MM.1S (cell line): ENCODE measurements at regions not wholly inside any gene's neighbourhood (a gene's known extent, or its start where the extent isn't known, plus 50 kb on each side); places are given as distances from the start of the nearest gene placed in this dataset.

Experiments
- DNase-seq: peaks from one replicate; pipeline ENCODE4 v3.0.0-alpha.2; 2015
- H2AFZ ChIP-seq: fragments of 300-600 bp; sonication (generic); 2 replicates; pipeline ENCODE4 v1.6.0; 2016; ENCODE audit warnings: antibody characterized with exemption, low read length
- H3F3A ChIP-seq: fragments of 300-600 bp; sonication (generic); 2 replicates; pipeline ENCODE4 v1.6.1; 2016; ENCODE audit warnings: mild to moderate bottlenecking, antibody characterized with exemption, low read length, moderate library complexity, mixed read lengths; ENCODE audit not compliant: insufficient read depth
- H3K27ac ChIP-seq: fragments of 300-600 bp; sonication (generic); 2 replicates; pipeline ENCODE4 v1.5.1; 2016; ENCODE audit warnings: mild to moderate bottlenecking, low read length
- H3K27me3 ChIP-seq: fragments of 300-600 bp; sonication (generic); replicated peaks from 2 replicates; pipeline ENCODE4 v1.6.0; 2016; ENCODE audit warnings: low read length; ENCODE audit not compliant: insufficient read depth
- H3K36me3 ChIP-seq: fragments of 300-600 bp; sonication (generic); replicated peaks from 2 replicates; pipeline ENCODE4 v1.6.1; 2016; ENCODE audit warnings: mild to moderate bottlenecking, low read length, mixed read lengths; ENCODE audit not compliant: insufficient read depth
- H3K4me1 ChIP-seq: fragments of 300-600 bp; sonication (generic); 2 replicates; pipeline ENCODE4 v1.6.1; 2016; ENCODE audit warnings: low read length, mixed read lengths
- H3K4me2 ChIP-seq: fragments of 300-600 bp; sonication (generic); 2 replicates; pipeline ENCODE4 v1.6.0; 2016; ENCODE audit warnings: low read depth, low read length
- H3K4me3 ChIP-seq: fragments of 300-600 bp; sonication (generic); 2 replicates; pipeline ENCODE4 v1.5.1; 2016; ENCODE audit warnings: low read length, mixed read lengths
- H3K79me2 ChIP-seq: fragments of 300-600 bp; sonication (generic); 2 replicates; pipeline ENCODE4 v1.6.1; 2016; ENCODE audit warnings: mixed run types, low read length, mixed read lengths
- H3K9ac ChIP-seq: fragments of 300-600 bp; sonication (generic); 2 replicates; pipeline ENCODE4 v1.6.1; 2016; ENCODE audit warnings: low read length, mixed read lengths
- H3K9me2 ChIP-seq: fragments of 300-600 bp; sonication (generic); replicated peaks from 2 replicates; pipeline ENCODE4 v1.6.1; 2016; ENCODE audit warnings: mild to moderate bottlenecking, low read length, mixed read lengths; ENCODE audit not compliant: insufficient read depth
- H3K9me3 ChIP-seq: fragments of 300-600 bp; sonication (generic); replicated peaks from 2 replicates; pipeline ENCODE4 v1.6.1; 2016; ENCODE audit warnings: mild to moderate bottlenecking, low read length, mixed read lengths; ENCODE audit not compliant: insufficient read depth
- H4K20me1 ChIP-seq: fragments of 300-600 bp; sonication (generic); 2 replicates; pipeline ENCODE4 v1.6.1; 2016; ENCODE audit warnings: mild to moderate bottlenecking, low read length, moderate library complexity, mixed read lengths; ENCODE audit not compliant: insufficient read depth
- EZH2 ChIP-seq: fragments of 300-600 bp; sonication (generic); optimal IDR thresholded peaks from 2 replicates; pipeline ENCODE3; 2017; ENCODE audit warnings: low read depth, mild to moderate bottlenecking, antibody characterized with exemption, low read length, mixed read lengths
- EZH2phosphoT487 ChIP-seq: fragments of 300-600 bp; sonication (generic); IDR thresholded peaks from 2 replicates; pipeline ENCODE4 v1.6.1; 2018; ENCODE audit warnings: antibody characterized with exemption, low read length
- TF ChIP-seq, protein P1 (sequence below): fragments of 300-600 bp; sonication (generic); IDR thresholded peaks from 2 replicates; pipeline ENCODE4 v1.5.1; 2016; ENCODE audit warnings: antibody characterized with exemption, low read length, mixed read lengths

DNA sequence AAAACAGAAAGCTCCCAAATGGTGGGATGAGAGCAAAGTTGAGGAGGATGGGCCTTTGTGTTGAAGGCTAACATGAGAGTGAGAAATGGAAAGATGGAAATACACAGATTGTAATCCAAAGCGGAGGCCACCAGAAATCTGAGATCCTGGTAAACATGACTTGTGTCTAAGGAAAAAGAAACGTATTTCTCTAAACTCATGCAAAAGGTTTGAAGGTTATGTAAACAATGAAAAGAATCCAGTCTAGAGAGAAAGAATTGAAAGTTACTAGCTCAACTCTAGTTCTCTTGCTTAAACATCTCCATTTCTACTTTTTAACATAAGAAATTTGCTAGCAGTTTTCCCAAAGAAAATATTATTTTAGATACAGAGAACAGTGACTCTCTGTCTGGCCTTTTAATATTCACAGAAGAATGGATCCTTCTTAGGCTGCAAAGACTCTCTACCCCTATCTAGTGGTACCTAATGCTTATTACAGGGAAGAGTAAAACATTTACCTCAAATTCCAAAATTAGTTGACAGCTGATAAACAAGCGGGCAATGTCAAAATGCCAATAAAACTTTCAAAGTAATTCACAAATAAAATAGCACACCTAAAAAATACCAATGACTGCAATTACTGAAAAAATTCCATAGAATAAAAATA lies 75.8 kb upstream of the SOX5 start:
- Histone ChIP-seq H3K9ac (no peak overlapping the region), H3K9me2 (no peaks in the 10 kb centered on the region), H3K36me3 (no peaks in the 10 kb centered on the region), H3K9me3 (no peaks in the 10 kb centered on the region), H3K79me2 (no peaks in the 10 kb centered on the region), H3K4me3 (no peak overlapping the region), H2AFZ (no peak overlapping the region), H3K4me2 (no peak overlapping the region), H3K4me1 (no peaks in the 10 kb centered on the region), H4K20me1 (no peaks in the 10 kb centered on the region), H3K27ac (no peak overlapping the region), H3F3A (no peaks in the 10 kb centered on the region), H3K27me3 (no peaks in the 10 kb centered on the region)
- DNase-seq = peak; percentile 7
- TF ChIP-seq EZH2 (no peak), EZH2phosphoT487 (no peak)
- TF ChIP-seq, protein P1, sequence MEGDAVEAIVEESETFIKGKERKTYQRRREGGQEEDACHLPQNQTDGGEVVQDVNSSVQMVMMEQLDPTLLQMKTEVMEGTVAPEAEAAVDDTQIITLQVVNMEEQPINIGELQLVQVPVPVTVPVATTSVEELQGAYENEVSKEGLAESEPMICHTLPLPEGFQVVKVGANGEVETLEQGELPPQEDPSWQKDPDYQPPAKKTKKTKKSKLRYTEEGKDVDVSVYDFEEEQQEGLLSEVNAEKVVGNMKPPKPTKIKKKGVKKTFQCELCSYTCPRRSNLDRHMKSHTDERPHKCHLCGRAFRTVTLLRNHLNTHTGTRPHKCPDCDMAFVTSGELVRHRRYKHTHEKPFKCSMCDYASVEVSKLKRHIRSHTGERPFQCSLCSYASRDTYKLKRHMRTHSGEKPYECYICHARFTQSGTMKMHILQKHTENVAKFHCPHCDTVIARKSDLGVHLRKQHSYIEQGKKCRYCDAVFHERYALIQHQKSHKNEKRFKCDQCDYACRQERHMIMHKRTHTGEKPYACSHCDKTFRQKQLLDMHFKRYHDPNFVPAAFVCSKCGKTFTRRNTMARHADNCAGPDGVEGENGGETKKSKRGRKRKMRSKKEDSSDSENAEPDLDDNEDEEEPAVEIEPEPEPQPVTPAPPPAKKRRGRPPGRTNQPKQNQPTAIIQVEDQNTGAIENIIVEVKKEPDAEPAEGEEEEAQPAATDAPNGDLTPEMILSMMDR = peak; percentile 52

DNA sequence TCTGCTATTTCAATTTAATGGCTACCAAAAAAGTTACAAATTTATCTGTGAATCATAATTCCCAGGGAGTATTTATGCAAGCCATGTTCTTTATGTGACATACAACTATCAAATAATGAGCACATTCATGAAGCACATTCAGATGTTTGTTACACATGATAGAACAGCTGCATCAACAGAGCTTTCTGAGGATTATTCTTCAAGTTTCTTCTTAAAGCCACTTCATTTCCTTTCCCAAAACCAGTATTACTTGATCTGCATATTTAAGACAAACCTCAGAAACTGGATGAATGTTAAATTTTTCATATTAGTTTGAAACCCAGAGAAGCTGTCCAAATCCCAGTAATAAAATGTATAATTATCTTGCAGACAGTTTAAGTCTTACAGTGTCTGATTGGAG lies 73.6 kb upstream of the SOX5 start:
- H3K27ac ChIP-seq = no peak overlapping the region
- no peak overlapping the region for H2AFZ ChIP-seq
- DNase-seq = no peak
- no peaks in the 10 kb centered on the region for H3K9me2 ChIP-seq
- no peaks in the 10 kb centered on the region for H3K9me3 ChIP-seq
- no peak overlapping the region for H3K9ac ChIP-seq
- no peaks in the 10 kb centered on the region for H3K4me1 ChIP-seq
- no peaks in the 10 kb centered on the region for H4K20me1 ChIP-seq
- no peaks in the 10 kb centered on the region for H3F3A ChIP-seq
- H3K36me3 ChIP-seq = no peaks in the 10 kb centered on the region
- no peaks in the 10 kb centered on the region for H3K79me2 ChIP-seq
- no peak overlapping the region for H3K4me3 ChIP-seq
- H3K4me2 ChIP-seq = no peak overlapping the region
- TF ChIP-seq EZH2 (no peak), EZH2phosphoT487 (no peak)
- TF ChIP-seq, protein P1 = no peak
- no peaks in the 10 kb centered on the region for H3K27me3 ChIP-seq

DNA sequence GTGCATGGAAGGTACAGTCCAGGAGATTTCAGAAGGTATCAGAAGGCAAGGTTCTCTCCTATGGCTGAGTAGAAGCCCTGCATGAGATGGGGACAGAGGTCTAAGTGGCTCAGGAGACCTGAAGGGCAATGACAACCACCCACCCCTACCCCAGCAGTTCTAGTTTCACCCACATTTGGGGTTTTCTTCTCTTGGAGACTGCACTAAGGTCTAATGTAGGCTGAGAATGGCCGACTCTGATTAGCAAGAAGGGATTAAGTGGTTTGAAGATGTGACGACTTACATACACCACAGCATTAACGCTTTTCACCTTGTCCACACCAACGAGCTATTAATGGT lies 71.7 kb upstream of the SOX5 start:
- TF ChIP-seq, protein P1 = no peak
- TF ChIP-seq EZH2phosphoT487 (no peak), EZH2 (no peak)
- Histone ChIP-seq H2AFZ (no peak overlapping the region), H3K9me3 (no peaks in the 10 kb centered on the region), H3F3A (no peaks in the 10 kb centered on the region), H3K27ac (no peak overlapping the region), H3K27me3 (no peaks in the 10 kb centered on the region), H3K36me3 (no peaks in the 10 kb centered on the region), H3K4me3 (no peak overlapping the region), H4K20me1 (no peaks in the 10 kb centered on the region), H3K4me2 (no peak overlapping the region), H3K9me2 (no peaks in the 10 kb centered on the region), H3K4me1 (no peaks in the 10 kb centered on the region), H3K9ac (no peak overlapping the region), H3K79me2 (no peaks in the 10 kb centered on the region)
- DNase-seq = no peak
